ENCODE measurements at regions not wholly inside any gene's neighbourhood (a gene's known extent, or its start where the extent isn't known, plus 50 kb on each side); places are given as distances from the start of the nearest gene placed in this dataset.
"Not testable (repeated sequence)": the region's sequence is repeated elsewhere in the genome, so short reads cannot be mapped to it uniquely, and the experiment has no call there.

GRCh38 chr20:30393523-30393922 is 863.9 kb upstream of the DEFB115 start:
- DNase-seq (ENCODE audit: low read depth in 2 of 2), result not testable (repeated sequence)

- DNase-seq (ENCODE audit: low read depth in 2 of 2), result not testable (repeated sequence)
Measured at GRCh38 chr20:30397111-30397510, 860.4 kb upstream of the DEFB115 start.

- DNase-seq (ENCODE audit: low read depth in 2 of 2), result not testable (repeated sequence)
Measured at GRCh38 chr20:30405061-30405460, 852.4 kb upstream of the DEFB115 start.

GRCh38 chr20:30405585-30405984 is 851.9 kb upstream of the DEFB115 start:
- DNase-seq (ENCODE audit: low read depth in 2 of 2), result not testable (repeated sequence)

GRCh38 chr20:30406370-30406769 is 851.1 kb upstream of the DEFB115 start:
- not testable (repeated sequence) for DNase-seq (ENCODE audit: low read depth in 2 of 2)

- DNase-seq (ENCODE audit: low read depth in 2 of 2), result no peak
Measured at GRCh38 chr20:30412972-30413371, 844.5 kb upstream of the DEFB115 start.

GRCh38 chr20:30417387-30417786 is 840.1 kb upstream of the DEFB115 start:
- not testable (repeated sequence) for DNase-seq (ENCODE audit: low read depth in 2 of 2)

- DNase-seq (ENCODE audit: low read depth in 2 of 2), result not testable (repeated sequence)
Measured at GRCh38 chr20:30418378-30418777, 839.1 kb upstream of the DEFB115 start.

- DNase-seq (ENCODE audit: low read depth in 2 of 2), result no peak
Measured at GRCh38 chr20:30419466-30419865, 838.0 kb upstream of the DEFB115 start.

GRCh38 chr20:30419871-30420420 is 837.5 kb upstream of the DEFB115 start:
- DNase-seq (ENCODE audit: low read depth in 2 of 2), result not testable (repeated sequence)

Measured in activated CD4-positive, alpha-beta T cell treated with anti-CD3 and anti-CD28 coated beads for 24 hours (primary cell).